HG02678 (cell line): ENCODE measurements at regions not wholly inside any gene's neighbourhood (a gene's known extent, or its start where the extent isn't known, plus 50 kb on each side); places are given as distances from the start of the nearest gene placed in this dataset.

Experiments used
- ATAC-seq: cut with Tn5 transposase; IDR thresholded peaks from one replicate; pipeline ENCODE4 v1.9.1; 2021; ENCODE audit warnings: mild to moderate bottlenecking, moderate library complexity; ENCODE audit not compliant: unreplicated experiment

DNA sequence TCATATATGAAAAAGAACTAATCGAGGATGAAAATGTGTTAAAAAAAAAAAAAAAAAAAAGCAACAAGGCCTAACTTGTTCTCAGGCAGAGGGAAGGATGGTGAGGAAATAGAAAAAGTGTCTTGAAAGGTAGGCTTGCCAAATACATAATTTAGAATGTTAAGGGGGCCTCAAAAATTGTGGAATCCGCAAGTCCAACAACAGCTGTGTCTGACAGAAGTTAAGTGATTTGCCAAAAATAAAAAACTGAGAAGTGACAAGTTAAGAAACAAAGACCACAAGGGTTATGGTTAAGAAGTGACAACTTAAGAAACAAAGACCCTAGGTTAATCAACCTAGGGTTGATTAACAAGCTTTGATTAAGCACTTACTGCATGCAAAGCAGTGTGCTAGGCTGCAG lies 110.6 kb downstream of the P2RY1 start:
- ATAC-seq, result no peak

DNA sequence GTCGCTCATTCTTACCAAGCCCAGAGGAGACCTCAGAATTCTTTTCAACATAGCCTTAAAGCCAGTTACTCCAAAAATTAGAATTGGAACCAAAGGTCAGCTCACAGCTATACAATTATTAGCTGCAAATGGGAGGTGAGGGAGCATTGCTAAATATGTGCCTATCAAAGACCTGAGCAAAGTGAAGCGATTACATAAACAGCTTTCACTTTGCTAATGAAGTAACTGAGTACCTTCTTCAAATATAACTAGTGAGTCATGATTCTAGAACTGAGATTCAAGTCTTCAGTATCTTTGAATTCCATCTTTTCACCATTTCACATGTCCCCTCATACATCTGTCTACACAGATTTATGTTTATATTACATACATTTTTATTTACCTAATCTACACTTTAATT lies 122.6 kb downstream of the P2RY1 start:
- no peak for ATAC-seq

DNA sequence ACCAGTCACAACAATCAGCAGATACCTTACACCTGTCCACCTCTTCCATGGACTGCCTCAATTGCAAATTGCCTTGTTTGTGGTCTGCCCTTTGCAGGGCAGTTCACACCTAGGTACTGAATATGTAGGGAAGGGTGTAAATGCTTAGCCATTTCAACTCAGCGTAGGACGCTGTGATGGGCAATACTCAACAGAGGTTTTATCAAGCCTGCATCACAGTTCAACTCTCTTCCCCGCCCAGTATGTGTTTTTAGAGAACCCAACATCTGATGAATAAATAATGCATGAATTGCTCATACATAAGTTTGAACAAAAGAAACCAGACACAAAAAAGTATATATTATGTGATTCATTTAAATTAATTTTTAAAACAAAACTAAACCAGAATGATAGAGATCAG lies 124.4 kb downstream of the P2RY1 start:
- no peak for ATAC-seq

DNA sequence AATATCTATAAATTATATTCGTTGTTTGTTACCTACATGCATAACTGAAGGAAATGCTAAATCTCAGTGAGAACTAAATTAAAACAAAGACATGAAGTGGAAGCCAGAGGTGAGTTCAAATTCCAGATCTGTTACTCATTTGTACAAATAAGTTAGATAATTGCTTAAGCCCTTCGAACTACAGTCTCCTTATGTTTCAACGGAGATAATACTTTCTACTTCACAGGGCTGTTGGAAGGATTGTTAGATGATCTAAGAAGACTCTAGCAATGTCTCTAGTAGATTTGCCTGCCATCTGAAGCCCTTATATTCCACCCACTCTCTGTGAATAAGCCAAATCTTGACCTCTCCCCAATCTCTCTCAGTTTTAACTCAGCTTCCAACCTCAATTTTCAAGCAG lies 125.8 kb downstream of the P2RY1 start:
- ATAC-seq, result no peak

DNA sequence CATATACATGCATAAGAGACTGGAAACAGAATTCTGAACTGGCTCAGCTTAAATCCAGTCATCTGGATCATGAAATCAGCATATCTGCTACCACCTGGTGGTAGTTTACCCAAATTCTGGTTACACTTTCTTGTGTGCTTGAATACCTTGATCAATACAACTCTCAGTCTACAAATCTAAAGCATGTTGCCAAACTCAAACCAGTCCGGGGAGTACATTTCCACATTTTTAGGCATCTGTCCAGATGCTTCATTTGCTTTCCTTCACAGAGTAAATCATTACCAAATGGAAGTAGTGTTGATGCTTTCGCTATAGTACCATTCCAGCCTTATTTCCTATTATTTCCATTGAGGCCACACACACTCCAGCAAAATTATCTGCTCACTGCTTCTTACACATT lies 126.4 kb downstream of the P2RY1 start:
- ATAC-seq, result peak; percentile 54

DNA sequence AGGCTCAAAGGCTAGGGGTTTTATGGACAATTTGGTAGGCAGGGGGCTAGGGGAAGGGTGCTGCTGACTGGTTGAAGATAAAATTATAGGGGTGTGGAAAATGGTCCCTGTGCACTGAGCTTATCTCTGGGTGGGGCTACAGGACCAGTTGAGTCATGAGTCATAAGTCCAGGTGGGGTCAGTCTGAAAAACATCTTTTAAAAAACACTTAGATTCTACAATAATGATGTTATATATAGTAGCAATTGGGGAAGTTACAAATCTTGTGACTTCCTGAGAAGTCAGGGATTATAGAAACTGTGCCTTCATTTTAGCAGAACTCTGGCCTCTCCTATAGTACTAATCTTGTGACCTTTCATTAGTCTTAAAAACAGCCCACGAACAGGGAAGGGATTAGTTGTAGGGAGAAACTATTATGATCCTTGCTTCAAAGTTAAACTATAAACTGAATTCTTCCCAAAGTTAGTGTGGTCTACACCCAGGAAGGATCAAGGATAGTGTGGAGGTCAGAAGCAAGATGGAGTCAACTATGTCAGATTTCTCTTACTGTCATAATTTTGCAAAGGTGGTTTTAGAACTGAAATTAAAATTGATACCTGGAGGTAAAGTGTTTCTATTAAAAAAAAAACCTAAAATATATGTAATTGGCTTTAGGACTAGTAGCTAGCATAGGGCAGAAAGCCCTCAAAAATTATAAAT lies 130.1 kb downstream of the P2RY1 start:
- ATAC-seq, result no peak

DNA sequence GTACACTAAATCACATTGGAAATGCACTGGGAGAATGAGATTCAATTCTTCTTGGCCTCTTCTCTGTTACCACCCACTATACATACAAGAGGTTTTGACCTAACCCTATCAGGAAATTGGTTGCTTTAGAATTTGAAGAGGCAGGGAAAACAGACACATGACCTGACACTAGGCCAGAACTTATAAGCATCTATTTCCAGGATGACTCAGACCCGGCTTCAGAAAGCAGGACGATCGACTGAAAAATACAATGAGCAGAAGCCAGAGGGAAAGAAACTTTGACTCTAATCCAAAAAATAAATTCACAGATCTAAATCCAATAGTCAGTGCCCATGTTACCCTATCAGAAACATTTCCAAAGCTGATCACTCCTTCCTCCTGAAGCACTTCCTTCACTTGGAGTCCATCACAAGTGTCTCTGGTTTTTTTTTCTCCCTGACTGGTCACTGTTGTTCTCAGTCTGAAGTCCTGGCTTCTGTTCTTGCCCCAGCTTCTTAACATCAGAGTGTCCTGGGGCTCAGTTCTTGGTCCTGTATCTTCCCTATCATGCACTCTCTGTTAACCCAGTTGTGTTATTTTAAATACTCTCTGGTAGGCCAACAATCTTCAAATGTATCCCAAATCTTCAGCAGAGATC lies 133.6 kb downstream of the P2RY1 start:
- no peak for ATAC-seq

DNA sequence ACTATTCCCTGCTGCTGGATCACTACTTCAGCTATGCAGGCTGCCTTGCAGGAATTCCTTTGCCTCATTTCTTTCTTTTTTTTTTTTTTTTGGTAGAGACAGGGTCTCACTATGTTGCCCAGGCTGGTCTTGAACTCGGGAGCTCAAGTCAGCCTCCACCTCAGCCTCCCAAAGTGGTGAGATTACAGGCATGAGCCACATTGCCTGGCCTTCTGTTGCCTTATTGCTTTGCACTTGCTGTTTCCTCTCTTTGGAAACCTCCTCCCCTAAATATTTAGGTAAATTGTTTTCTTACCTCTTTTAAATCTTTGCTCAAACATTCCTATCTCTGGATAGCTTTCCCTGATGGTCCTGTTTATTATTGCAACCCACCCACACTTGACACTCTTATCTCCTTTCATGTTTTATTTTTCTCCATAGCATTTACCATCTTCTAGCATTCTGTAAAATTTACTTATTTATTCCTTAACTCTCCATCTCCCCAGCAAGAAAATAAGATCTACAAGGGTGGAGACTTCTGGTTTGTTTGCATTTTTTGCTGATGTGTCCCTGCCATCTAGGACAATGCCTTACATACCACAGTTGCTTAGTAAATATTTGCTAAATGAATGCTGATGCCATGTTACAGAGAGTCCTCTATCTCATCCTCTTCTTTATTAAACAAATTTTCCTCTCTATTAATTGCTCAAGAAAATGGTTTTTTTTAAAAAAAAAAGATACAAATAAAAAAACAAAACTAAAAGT lies 134.8 kb downstream of the P2RY1 start:
- ATAC-seq, result no peak

DNA sequence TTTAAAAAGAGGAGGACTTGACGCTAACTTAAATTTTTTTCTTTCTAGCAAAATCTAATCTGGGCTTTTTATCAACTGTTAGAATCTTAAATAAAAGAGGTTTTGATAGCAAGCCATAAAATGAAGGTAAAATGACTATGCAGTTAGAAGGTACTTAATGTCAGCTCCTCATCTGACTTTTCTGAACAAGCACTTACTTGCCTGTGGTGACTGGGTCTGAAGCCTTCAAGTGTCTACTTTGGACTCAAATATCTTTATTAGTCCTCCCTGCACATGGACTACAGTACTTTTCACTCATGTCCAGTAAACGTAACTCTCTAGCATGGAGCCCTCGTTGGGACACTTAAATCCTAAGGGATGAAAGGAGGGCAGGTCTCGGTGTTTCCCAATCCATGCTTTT lies 135.9 kb downstream of the P2RY1 start:
- ATAC-seq, result no peak

DNA sequence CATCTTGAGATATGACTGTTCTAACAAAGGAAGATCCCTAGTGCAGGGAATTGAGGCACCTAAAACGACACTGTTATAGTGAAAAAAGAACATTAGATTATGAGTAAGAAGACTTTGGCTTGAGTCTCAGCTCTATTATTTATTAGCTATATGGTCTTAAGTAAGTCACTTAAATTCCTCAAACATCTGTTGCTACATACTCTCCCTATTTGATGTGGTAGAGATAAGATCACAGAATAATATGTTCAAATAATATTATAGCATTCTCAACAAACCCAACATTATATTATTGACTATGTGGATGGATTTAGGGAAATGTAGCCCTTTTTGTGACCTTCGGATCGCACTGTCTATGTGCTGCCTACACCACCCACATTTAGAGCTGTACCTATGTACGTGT lies 136.9 kb downstream of the P2RY1 start:
- no peak for ATAC-seq

DNA sequence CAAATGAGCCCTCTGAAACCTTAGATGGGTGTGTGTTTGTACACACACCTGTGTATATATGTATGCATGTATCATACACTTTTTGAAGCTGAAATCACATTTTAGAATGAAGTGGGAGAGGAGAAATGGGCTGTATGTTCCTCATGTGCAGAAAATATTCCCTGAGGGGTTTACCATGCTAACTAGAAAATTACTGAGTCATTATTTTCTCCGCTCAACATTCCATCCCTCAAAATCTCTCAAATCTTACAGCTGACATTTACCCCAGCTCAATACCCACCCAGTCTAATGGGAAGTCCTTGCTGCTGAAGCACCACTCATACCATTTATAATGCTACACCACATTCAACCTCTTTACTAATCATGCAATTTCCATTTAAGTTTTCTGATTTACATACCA lies 138.6 kb downstream of the P2RY1 start:
- no peak for ATAC-seq

DNA sequence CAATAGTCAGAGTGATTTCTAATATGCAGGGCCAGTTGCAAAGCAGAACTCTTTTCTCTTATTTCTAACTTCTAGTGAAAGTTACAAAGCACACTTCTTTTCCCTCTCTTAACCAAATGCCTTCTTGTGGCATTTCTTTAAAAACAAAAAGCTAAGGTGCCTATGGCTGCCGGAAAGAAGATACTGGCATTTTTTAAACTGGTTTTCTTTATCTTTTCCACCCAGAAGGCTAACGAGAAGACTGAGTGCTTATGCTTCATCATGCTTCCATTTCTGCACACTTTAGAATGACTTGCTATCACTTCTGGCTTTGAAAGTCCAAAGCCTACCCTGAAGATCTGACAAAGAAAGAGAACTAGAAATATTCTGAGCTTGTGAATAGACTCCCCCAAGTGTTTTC lies 141.3 kb downstream of the P2RY1 start:
- no peak for ATAC-seq

DNA sequence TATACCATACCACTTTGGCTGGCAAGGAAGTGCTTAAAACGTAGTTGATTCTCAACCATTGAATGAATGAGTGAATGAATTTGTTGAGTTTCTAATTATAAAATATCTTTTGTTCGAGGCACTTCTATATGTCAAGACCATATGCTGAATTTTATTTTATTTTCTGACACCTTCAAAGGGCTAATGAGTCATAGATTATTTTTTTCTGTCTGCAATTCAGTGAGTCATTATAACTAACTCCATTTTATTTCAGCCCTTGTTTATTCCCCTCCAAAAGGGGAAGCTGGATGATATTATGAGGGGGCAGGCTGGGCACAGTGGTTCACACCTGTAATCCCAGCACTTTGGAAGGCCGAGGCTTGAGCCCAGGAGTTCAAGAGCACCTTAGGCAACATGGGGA lies 142.4 kb downstream of the P2RY1 start:
- ATAC-seq, result no peak

DNA sequence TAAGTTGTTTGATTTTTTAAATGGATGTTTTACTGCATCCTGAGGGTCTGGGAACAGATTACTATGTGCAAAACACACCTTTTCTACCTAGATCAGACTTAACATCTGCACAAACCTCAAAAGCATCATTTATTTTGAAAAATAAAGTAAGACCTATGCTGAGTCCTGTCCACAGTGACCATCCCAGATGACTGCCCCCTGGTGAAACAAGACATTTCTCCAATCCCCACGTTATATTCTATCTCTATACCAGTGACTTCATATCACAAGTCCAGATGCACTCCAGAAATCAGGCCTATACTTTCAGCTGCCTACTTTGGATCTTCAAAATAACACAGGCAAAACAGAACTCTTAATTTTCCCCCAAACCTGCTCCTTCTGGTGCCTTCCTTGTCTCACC lies 143.2 kb downstream of the P2RY1 start:
- ATAC-seq, result no peak

DNA sequence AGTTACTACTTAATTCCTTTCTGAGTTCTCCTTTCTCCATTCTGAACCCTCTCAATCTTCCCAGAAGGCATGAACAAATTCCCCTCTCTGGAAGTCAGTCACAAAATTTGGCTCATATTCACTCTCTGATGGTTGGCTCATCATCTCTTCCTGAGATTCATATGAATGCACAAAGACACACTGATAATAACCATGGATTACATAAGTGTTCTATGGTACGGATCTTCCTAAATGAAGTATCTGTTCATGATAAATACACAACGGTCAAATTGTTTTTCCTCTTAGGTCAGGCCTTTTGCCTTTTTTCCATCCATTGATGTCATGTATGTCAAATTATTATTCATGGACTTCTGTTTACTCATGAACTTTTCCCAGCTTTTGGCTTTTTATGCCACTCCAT lies 162.6 kb downstream of the P2RY1 start:
- ATAC-seq, result no peak

DNA sequence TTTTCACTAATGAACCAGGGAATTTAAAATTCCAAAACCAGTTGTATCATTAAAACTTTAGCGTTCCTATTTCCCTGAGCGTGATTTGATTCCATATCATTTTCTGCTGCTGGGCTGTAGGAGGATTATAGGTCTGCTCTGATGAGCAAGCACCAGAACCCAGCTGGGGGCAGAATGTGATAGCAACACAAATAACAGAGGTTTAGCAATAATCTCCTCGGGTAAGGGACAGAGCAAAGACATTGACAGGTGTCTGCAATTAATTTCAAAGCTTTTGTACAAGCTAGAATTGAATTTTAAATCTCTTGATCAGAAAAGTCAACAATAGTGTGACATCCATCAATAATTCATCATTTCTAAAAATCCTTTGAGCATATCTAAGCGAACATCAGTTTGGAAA lies 163.4 kb upstream of the RAP2B start:
- no peak for ATAC-seq

DNA sequence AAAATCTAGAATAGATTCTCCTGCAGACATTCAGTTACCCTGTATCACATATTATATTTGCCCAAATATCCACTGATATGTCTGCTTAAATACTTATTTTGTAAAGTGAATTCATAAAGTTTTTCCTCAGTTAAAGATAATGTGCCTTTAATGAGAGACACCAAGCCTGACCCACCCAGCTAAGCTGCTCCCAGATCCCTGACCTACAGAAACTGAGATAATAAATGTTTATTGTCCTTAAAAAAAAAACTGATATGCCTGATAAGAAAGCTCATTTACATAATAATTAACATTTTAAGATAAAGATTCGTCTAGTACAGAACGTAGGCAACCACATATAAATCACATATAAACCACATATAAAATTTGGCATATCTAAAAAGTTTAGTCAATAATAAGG lies 161.7 kb upstream of the RAP2B start:
- ATAC-seq, result no peak

DNA sequence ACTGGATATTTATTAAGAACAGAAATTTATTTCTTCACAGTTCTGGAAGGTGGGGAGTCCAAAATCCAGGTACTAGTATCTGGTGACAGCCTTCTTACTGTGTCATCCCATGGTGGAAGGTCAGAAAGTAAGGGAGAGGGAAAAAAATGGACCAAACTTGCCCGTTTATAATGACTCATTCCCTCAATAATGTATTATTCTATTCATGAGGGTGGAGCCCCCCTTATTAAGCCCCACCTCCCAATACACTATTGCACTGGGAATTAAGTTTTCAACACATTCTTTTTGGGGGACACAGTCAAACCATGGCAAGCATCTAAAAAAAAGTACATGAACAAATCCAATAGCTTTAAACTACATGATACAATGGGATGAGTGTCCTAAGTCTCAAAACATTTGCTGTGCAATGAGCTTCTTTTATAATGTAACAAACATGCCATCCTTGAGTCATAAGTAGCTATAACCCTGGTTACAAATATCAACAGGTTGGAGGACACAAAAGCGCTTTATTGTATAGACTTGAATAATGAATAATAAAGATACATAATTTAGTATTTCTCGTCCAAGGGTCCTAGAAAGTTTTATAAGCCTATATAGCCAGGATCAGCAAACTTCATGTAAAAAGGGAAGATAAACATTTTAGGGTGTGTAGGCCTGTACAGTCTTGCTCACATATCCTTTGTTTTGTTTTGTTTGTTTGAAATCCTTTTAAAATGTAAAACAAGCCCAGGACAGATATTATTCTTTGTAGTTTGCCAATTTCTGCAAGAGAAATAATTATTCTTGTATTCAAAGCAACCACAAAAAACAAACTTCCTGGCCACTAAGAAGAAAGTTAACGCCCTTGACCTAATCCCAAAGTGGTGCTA lies 160.6 kb upstream of the RAP2B start:
- ATAC-seq, result no peak

DNA sequence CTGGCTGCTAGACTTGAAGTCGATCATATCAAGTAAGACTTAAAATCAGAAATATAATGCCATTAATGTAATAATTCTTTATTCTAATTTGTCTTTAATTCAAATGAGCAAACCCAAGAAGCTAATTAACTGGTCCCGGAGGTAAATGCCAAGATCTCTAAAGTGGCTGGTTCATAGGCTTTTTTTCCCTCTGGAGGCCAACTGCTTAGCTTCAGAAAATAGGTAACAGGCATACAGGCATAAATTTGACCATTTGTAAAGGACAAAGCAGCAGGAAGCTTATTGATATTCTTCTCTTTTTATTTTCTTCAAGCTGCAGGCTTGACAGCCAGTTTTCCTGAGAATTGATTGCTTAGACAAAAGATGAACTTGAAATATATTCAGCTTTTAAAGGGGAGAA lies 158.6 kb upstream of the RAP2B start:
- no peak for ATAC-seq

DNA sequence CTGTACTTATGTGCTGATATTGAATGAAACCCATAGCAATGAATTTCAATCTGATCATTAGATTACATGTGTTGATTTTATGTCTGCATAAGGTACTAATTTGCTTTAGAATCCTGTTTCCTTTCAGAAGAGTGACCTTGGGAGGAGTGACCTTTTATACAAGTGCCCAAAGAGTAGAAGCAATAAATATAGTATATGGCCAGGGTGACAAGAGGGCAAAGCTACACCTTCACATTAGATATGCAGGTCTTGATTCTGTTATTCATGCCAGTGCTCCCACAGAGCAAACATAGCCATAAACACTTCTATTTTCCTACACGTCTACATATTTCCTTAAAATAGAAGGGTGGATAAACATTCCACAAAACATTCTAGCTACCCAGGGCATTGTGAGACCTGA lies 158.2 kb upstream of the RAP2B start:
- ATAC-seq, result no peak

DNA sequence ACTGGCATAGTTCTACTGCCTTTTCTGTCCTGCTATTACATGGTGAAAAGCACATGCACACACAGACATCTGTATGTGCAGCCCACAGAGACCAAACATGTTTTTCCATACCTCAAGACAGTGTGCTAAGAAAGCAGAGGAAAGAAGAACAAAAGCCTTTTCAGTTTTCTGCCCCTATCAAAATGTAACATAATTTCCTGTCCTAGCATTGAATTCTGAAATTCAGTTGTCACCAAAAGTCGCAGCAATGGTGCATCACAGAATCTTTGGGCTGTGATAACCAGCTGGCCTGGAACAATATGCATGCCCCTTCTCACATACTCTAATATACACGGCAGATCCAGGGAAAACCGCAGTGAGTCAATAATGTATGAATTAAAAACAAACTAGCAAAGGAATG lies 153.8 kb upstream of the RAP2B start:
- no peak for ATAC-seq
